ENCODE measurements at regions not wholly inside any gene's neighbourhood (a gene's known extent, or its start where the extent isn't known, plus 50 kb on each side); places are given as distances from the start of the nearest gene placed in this dataset.
"Not testable (repeated sequence)": the region's sequence is repeated elsewhere in the genome, so short reads cannot be mapped to it uniquely, and the experiment has no call there.

- not testable (repeated sequence) for DNase-seq (ENCODE audit: low spot score)
Observed at GRCh38 chr3:193927413-193928206, 208.3 kb upstream of the HES1 start.

- DNase-seq (ENCODE audit: low spot score), result peak; percentile 78
Observed at GRCh38 chr3:193928354-193929209, 207.4 kb upstream of the HES1 start.

- no peak for DNase-seq (ENCODE audit: low spot score)
Observed at GRCh38 chr3:193929373-193929772, 206.6 kb upstream of the HES1 start.

- no peak for DNase-seq (ENCODE audit: low spot score)
Observed at GRCh38 chr3:193929921-193930646, 205.9 kb upstream of the HES1 start.

GRCh38 chr3:193932136-193932535 is 203.8 kb upstream of the HES1 start:
- DNase-seq (ENCODE audit: low spot score), result no peak

- no peak for DNase-seq (ENCODE audit: low spot score)
Observed at GRCh38 chr3:193932576-193932975, 203.4 kb upstream of the HES1 start.

- DNase-seq (ENCODE audit: low spot score), result no peak
Observed at GRCh38 chr3:193933451-193933850, 202.5 kb upstream of the HES1 start.

- DNase-seq (ENCODE audit: low spot score), result no peak
Observed at GRCh38 chr3:193935916-193936315, 200.0 kb upstream of the HES1 start.

- no peak for DNase-seq (ENCODE audit: low spot score)
Observed at GRCh38 chr3:193938613-193939012, 197.3 kb upstream of the HES1 start.

GRCh38 chr3:193939527-193939926 is 196.4 kb upstream of the HES1 start:
- no peak for DNase-seq (ENCODE audit: low spot score)

GRCh38 chr3:193940526-193940925 is 195.4 kb upstream of the HES1 start:
- DNase-seq (ENCODE audit: low spot score), result no peak

GRCh38 chr3:193941486-193941885 is 194.5 kb upstream of the HES1 start:
- DNase-seq (ENCODE audit: low spot score), result no peak

GRCh38 chr3:193942516-193943055 is 193.4 kb upstream of the HES1 start:
- DNase-seq (ENCODE audit: low spot score), result no peak

GRCh38 chr3:193943200-193943599 is 192.7 kb upstream of the HES1 start:
- DNase-seq (ENCODE audit: low spot score), result no peak

GRCh38 chr3:193943851-193944517 is 192.0 kb upstream of the HES1 start:
- no peak for DNase-seq (ENCODE audit: low spot score)

GRCh38 chr3:193944518-193944884 is 191.4 kb upstream of the HES1 start:
- DNase-seq (ENCODE audit: low spot score), result no peak

GRCh38 chr3:193945143-193945542 is 190.8 kb upstream of the HES1 start:
- no peak for DNase-seq (ENCODE audit: low spot score)

GRCh38 chr3:193946945-193947344 is 189.0 kb upstream of the HES1 start:
- peak; percentile 50 for DNase-seq (ENCODE audit: low spot score)

GRCh38 chr3:193947596-193947995 is 188.4 kb upstream of the HES1 start:
- DNase-seq (ENCODE audit: low spot score), result no peak

GRCh38 chr3:193948459-193948858 is 187.5 kb upstream of the HES1 start:
- no peak for DNase-seq (ENCODE audit: low spot score)

- DNase-seq (ENCODE audit: low spot score), result no peak
Observed at GRCh38 chr3:193951859-193952258, 184.1 kb upstream of the HES1 start.
